Transverse colon (tissue), 4 donors: ENCODE measurements at regions not wholly inside any gene's neighbourhood (a gene's known extent, or its start where the extent isn't known, plus 50 kb on each side); places are given as distances from the start of the nearest gene placed in this dataset.
"Not testable (repeated sequence)": the region's sequence is repeated elsewhere in the genome, so short reads cannot be mapped to it uniquely, and the experiment has no call there.

ENCODE experiments used
- DNase-seq: peaks from one replicate; pipeline ENCODE4 v3.0.0-alpha.2; 2019
- H3K27ac ChIP-seq, 4 donors: fragments of 200-600 bp; sonication (generic); 2 replicates each; pipeline ENCODE4 v1.5.1; 2016 to 2018; ENCODE audit warnings: inconsistent platforms in 4 of 4
- H3K27me3 ChIP-seq: fragments of 200-600 bp; sonication (generic); 2 replicates; pipeline ENCODE4 v1.5.1; 2017; ENCODE audit warnings: inconsistent platforms
- H3K36me3 ChIP-seq, 4 donors: fragments of 200-600 bp; sonication (generic); 2 replicates each; pipeline ENCODE4 v1.5.1; 2017 to 2019; ENCODE audit warnings: inconsistent platforms in 4 of 4
- H3K4me1 ChIP-seq, 4 donors: fragments of 200-600 bp; sonication (generic); 2 replicates each; pipeline ENCODE4 v1.5.1; 2017 to 2020; ENCODE audit warnings: inconsistent platforms in 4 of 4
- H3K4me3 ChIP-seq, 4 donors: fragments of 200-600 bp; sonication (generic); 1 replicate in 1 of 4; 2 replicates in 3 of 4; pipeline versions ENCODE4 v1.5.1 to v1.6.1; 2017 to 2019; ENCODE audit warnings: inconsistent platforms in 4 of 4
- H3K9me3 ChIP-seq, 2 donors: fragments of 200-600 bp; sonication (generic); 2 replicates each; pipeline ENCODE4 v1.5.1; 2017 to 2019; ENCODE audit warnings: inconsistent platforms in 2 of 2
- EP300 ChIP-seq: sonication (generic); formaldehyde crosslinking; IDR thresholded peaks from one replicate; pipeline ENCODE4 v1.6.1; 2017; ENCODE audit warnings: antibody characterized with exemption, low read depth
- POLR2A ChIP-seq: fragments of 450-650 bp; IDR thresholded peaks from one replicate; pipeline ENCODE4 v1.6.1; 2016; ENCODE audit warnings: antibody characterized with exemption, mild to moderate bottlenecking, moderate library complexity
- POLR2AphosphoS5 ChIP-seq, 3 donors: sonication (generic); formaldehyde crosslinking; IDR thresholded peaks; one replicate each; pipeline ENCODE4 v1.6.1; 2016; ENCODE audit warnings: antibody characterized with exemption in 3 of 3
- WGBS, 2 donors: methylation state at CpG; one replicate each; pipeline ENCODE4 v1.1.5; 2018; ENCODE audit warnings: low coverage in 1 of 2; 5-methylcytosine and 5-hydroxymethylcytosine counted together
- in situ Hi-C, 4 donors: fragments of 200-750 bp; cut with MboI; loops; one replicate each; pipeline versions ENCODE4 v1.15.0 to v1.15.1; 2017; ENCODE audit warnings: low sequenced_read_pairs in 3 of 4, low pct_ligation_motif_present in 1 of 4, low pct_unique_long_range_greater_than_20kb in 1 of 4
- intact Hi-C: fragments of 100-400 bp; cut with DNase I; formaldehyde crosslinking; loops from one replicate; pipeline ENCODE4 v1.15.1; 2023; ENCODE audit warnings: low total_unique reads
- TF ChIP-seq, protein P1 (sequence below), 5 experiments: fragments of 200-600 bp in 3 of 5; fragments of 450-650 bp in 2 of 5; sonication (generic) in 3 of 5; IDR thresholded peaks; 1 replicate in 2 of 5; 2 replicates in 3 of 5; pipeline ENCODE4 v1.5.1; 2016 to 2017; ENCODE audit warnings: antibody characterized with exemption in 5 of 5, inconsistent platforms in 3 of 5, mild to moderate bottlenecking in 2 of 5, moderate library complexity in 1 of 5

DNA sequence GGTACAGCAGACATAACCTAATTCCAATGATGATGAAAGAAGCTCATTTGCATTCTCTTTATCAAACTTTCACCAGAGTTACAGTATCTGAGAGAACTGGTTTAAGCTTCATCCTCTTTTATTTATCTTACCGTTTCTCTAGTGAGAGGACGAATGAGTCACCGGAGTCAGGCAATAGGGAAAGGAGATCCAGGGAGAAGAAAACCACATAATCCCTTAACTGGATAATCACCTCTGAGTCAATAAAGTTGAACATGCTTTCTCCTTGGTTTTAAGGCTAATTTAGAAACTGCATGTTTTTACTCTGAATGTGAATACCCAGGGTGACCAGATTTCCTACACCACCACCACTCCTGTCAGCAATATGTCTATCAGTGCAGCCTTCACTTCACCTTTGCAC is 313.7 kb upstream of the TBX18 start:
- Histone ChIP-seq H3K4me3 (no peak overlapping the region), H3K27ac (no peak overlapping the region), H3K4me1 (no peaks in the 10 kb centered on the region), H3K36me3 (no peaks in the 10 kb centered on the region), H3K9me3 (no peaks in the 10 kb centered on the region), H3K27me3 (no peaks in the 10 kb centered on the region)
- 19 to 45% methylated on average over 3 of the region's 3 CpGs for WGBS, 2 donors
- in situ Hi-C loops, result no loop called here
- DNase-seq, result no peak
- intact Hi-C loops, result no loop called here
- TF ChIP-seq POLR2A, result no peak
- TF ChIP-seq, protein P1, sequence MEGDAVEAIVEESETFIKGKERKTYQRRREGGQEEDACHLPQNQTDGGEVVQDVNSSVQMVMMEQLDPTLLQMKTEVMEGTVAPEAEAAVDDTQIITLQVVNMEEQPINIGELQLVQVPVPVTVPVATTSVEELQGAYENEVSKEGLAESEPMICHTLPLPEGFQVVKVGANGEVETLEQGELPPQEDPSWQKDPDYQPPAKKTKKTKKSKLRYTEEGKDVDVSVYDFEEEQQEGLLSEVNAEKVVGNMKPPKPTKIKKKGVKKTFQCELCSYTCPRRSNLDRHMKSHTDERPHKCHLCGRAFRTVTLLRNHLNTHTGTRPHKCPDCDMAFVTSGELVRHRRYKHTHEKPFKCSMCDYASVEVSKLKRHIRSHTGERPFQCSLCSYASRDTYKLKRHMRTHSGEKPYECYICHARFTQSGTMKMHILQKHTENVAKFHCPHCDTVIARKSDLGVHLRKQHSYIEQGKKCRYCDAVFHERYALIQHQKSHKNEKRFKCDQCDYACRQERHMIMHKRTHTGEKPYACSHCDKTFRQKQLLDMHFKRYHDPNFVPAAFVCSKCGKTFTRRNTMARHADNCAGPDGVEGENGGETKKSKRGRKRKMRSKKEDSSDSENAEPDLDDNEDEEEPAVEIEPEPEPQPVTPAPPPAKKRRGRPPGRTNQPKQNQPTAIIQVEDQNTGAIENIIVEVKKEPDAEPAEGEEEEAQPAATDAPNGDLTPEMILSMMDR (IDR thresholded peaks at IDR 0.05), result no peak
- TF ChIP-seq EP300, result no peak
- no peak for TF ChIP-seq POLR2AphosphoS5 (IDR thresholded peaks at IDR 0.05)

DNA sequence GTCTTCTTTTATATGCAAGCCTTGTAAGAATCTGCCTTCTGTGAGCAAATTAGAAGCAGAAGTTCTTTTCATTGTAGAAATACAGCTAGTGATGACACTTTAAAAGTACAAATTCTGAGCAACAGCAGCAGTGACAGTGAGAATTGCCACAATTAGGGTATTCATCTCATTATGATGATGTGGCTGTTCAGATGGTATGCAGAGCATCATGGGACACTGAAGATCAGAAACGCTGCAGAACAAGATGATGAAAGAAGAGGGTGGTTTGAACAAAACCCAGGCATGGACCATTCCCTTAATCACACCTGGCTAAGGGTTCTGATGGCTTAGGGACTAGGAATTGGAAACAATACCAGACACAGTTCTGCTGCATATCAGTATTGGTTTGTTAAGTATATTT is 312.7 kb upstream of the TBX18 start:
- in situ Hi-C loops (no loop called here), intact Hi-C loops (no loop called here)
- no peaks in the 10 kb centered on the region for H3K27me3 ChIP-seq
- no peaks in the 10 kb centered on the region for H3K4me1 ChIP-seq
- WGBS, 2 donors, result 16 to 17% methylated on average over 1 of the region's 1 CpG
- no peak for DNase-seq
- H3K9me3 ChIP-seq, result no peaks in the 10 kb centered on the region
- no peak overlapping the region for H3K4me3 ChIP-seq
- H3K27ac ChIP-seq, result no peak overlapping the region
- TF ChIP-seq, protein P1 (IDR thresholded peaks at IDR 0.05), result no peak
- no peak for TF ChIP-seq POLR2AphosphoS5 (IDR thresholded peaks at IDR 0.05)
- TF ChIP-seq EP300, result no peak
- no peak for TF ChIP-seq POLR2A
- no peaks in the 10 kb centered on the region for H3K36me3 ChIP-seq

DNA sequence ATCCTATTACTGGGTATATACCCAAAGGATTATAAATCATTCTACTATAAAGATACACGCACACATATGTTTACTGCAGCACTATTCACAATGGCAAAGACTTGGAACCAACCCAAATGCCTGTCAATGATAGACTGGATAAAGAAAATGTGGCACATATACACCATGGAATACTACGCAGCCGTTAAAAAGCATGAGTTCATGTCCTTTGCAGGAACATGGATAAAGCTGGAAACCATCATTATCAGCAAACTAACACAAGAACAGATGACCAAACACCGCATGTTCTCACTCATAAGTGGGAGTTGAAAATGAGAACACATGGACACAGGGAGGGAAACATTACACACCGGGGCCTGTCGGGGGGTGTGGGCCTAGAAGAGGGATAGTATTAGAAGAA is 307.4 kb upstream of the TBX18 start:
- intact Hi-C loops, H3K4me3 ChIP-seq, H3K4me1 ChIP-seq, H3K27ac ChIP-seq, in situ Hi-C loops, H3K36me3 ChIP-seq, DNase-seq, H3K9me3 ChIP-seq, H3K27me3 ChIP-seq: not testable (repeated sequence)
- 85 to 100% methylated on average over 1 to 6 of the region's 6 CpGs for WGBS, 2 donors

DNA sequence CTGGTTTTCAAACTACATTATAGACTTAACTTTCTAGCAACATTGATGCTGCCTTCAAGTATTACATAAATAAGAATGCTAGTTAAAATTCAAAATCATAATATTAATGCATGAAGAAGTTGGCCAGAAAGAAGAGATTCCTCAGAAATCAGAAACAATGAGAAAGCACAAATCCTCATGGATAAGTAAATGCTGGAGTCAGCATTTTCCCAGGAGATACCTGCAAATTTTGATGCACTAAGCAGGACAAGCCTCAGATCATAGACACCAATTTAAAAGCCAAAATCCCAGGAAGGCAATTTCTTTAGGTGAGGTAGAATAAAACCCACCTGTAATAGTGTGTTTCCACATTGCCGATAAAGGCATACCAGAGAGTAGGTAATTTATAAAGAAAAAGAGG is 305.2 kb upstream of the TBX18 start:
- no peaks in the 10 kb centered on the region for H3K27me3 ChIP-seq
- no peak overlapping the region for H3K4me3 ChIP-seq
- no peaks in the 10 kb centered on the region for H3K4me1 ChIP-seq
- H3K9me3 ChIP-seq, result no peaks in the 10 kb centered on the region
- TF ChIP-seq EP300, result no peak
- no peak for TF ChIP-seq POLR2A
- TF ChIP-seq, protein P1 (IDR thresholded peaks at IDR 0.05), result no peak
- DNase-seq, result no peak
- H3K27ac ChIP-seq, result no peak overlapping the region
- WGBS, 2 donors, result 97 to 100% methylated on average over 1 of the region's 1 CpG
- H3K36me3 ChIP-seq, result no peaks in the 10 kb centered on the region
- in situ Hi-C loops (no loop called here), intact Hi-C loops (no loop called here)

DNA sequence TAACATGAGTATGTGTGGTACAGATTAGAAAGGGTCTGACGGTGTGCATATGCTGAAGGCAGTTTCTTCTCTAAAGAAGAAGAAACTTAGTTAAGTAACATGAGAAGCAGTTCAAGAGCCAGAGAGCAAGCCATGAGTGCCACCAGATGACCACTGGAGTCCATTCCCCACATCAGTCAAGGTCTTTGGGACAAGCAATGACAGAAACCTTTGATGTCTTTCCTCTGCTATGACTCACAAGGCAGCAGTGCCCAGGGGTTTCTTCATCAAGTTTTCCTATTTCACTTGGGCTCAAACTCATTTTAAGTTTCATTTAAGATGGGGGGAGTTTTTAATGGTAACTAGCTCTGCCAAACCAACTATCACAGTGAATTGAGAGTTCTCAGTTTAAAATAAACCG is 303.8 kb upstream of the TBX18 start:
- DNase-seq, result no peak
- intact Hi-C loops, result no loop called here
- H3K4me3 ChIP-seq, result no peak overlapping the region
- H3K36me3 ChIP-seq, result no peaks in the 10 kb centered on the region
- WGBS, 2 donors, result 83 to 88% methylated on average over 1 to 2 of the region's 2 CpGs
- TF ChIP-seq POLR2A (no peak), EP300 (no peak), POLR2AphosphoS5 (IDR thresholded peaks at IDR 0.05) (no peak)
- TF ChIP-seq, protein P1 (IDR thresholded peaks at IDR 0.05), result no peak
- H3K27ac ChIP-seq, result no peak overlapping the region
- no peaks in the 10 kb centered on the region for H3K27me3 ChIP-seq
- H3K9me3 ChIP-seq, result no peaks in the 10 kb centered on the region
- no peaks in the 10 kb centered on the region for H3K4me1 ChIP-seq
- in situ Hi-C loops, result no loop called here
